SW480 (cell line): ENCODE measurements at regions not wholly inside any gene's neighbourhood (a gene's known extent, or its start where the extent isn't known, plus 50 kb on each side); places are given as distances from the start of the nearest gene placed in this dataset.

Experiments
- DNase-seq: peaks from one replicate; pipeline ENCODE4 v3.0.0-alpha.2; 2016; ENCODE audit warnings: low spot score

GRCh38 chr6:150712505-150713252 is 113.0 kb downstream of the PLEKHG1 start:
- DNase-seq = no peak

- no peak for DNase-seq
Observed at GRCh38 chr6:150713487-150713886, 113.8 kb downstream of the PLEKHG1 start.

GRCh38 chr6:150713931-150714330 is 114.2 kb downstream of the PLEKHG1 start:
- no peak for DNase-seq

- no peak for DNase-seq
Observed at GRCh38 chr6:150715133-150715532, 115.4 kb downstream of the PLEKHG1 start.

GRCh38 chr6:150717419-150717818 is 117.7 kb downstream of the PLEKHG1 start:
- peak; percentile 20 for DNase-seq

- DNase-seq = no peak
Observed at GRCh38 chr6:150719099-150719766, 119.5 kb downstream of the PLEKHG1 start.

GRCh38 chr6:150719831-150720230 is 120.1 kb downstream of the PLEKHG1 start:
- no peak for DNase-seq

- DNase-seq = peak; percentile 60
Observed at GRCh38 chr6:150720774-150721233, 121.1 kb downstream of the PLEKHG1 start.

- DNase-seq = no peak
Observed at GRCh38 chr6:150721418-150722266, 122.0 kb downstream of the PLEKHG1 start.

- DNase-seq = no peak
Observed at GRCh38 chr6:150722614-150723344, 123.1 kb downstream of the PLEKHG1 start.

GRCh38 chr6:150723345-150723658 is 123.6 kb downstream of the PLEKHG1 start:
- DNase-seq = no peak

- DNase-seq = peak; percentile 36
Observed at GRCh38 chr6:150723857-150724256, 124.2 kb downstream of the PLEKHG1 start.

GRCh38 chr6:150725795-150726194 is 126.1 kb downstream of the PLEKHG1 start:
- DNase-seq = no peak

- no peak for DNase-seq
Observed at GRCh38 chr6:150729188-150729748, 129.6 kb downstream of the PLEKHG1 start.

- DNase-seq = no peak
Observed at GRCh38 chr6:150730801-150731457, 131.2 kb downstream of the PLEKHG1 start.

- no peak for DNase-seq
Observed at GRCh38 chr6:150732765-150733539, 132.6 kb upstream of the MTHFD1L start.

GRCh38 chr6:150733726-150734125 is 131.8 kb upstream of the MTHFD1L start:
- DNase-seq = no peak

GRCh38 chr6:150734235-150734634 is 131.3 kb upstream of the MTHFD1L start:
- DNase-seq = no peak

- DNase-seq = no peak
Observed at GRCh38 chr6:150735341-150735851, 130.1 kb upstream of the MTHFD1L start.

GRCh38 chr6:150738092-150738629 is 127.3 kb upstream of the MTHFD1L start:
- DNase-seq = no peak
